GM23338 (cell line): ENCODE measurements at regions not wholly inside any gene's neighbourhood (a gene's known extent, or its start where the extent isn't known, plus 50 kb on each side); places are given as distances from the start of the nearest gene placed in this dataset.

ENCODE experiments used
- ATAC-seq: fragments of 200-7000 bp; cut with Tn5 transposase; 3 replicates; pipeline ENCODE4 v1.9.1; 2020
- DNase-seq: peaks from one replicate; pipeline ENCODE4 v3.0.0-alpha.2; 2015; ENCODE audit warnings: low spot score
- H2AFZ ChIP-seq: fragments of 200-600 bp; sonication (generic); 2 replicates; pipeline ENCODE4 v1.8.0; 2016; ENCODE audit warnings: antibody characterized with exemption, mild to moderate bottlenecking, moderate library complexity
- H3F3A ChIP-seq: fragments of 200-600 bp; sonication (generic); replicated peaks from 2 replicates; pipeline ENCODE4 v1.8.0; 2017; ENCODE audit warnings: antibody characterized with exemption, mixed run types, low read depth
- H3K27ac ChIP-seq: fragments of 200-600 bp; sonication (generic); 2 replicates; pipeline ENCODE4 v1.6.1; 2016; ENCODE audit warnings: low read depth
- H3K27me3 ChIP-seq: fragments of 200-600 bp; sonication (generic); 2 replicates; pipeline ENCODE4 v1.8.0; 2016; ENCODE audit warnings: mild to moderate bottlenecking, mixed run types, moderate library complexity; ENCODE audit not compliant: insufficient read depth
- H3K36me3 ChIP-seq: fragments of 200-600 bp; sonication (generic); 2 replicates; pipeline ENCODE4 v1.8.0; 2016; ENCODE audit warnings: mild to moderate bottlenecking; ENCODE audit not compliant: insufficient read depth
- H3K4me1 ChIP-seq: fragments of 200-600 bp; sonication (generic); 2 replicates; pipeline ENCODE4 v1.8.0; 2016; ENCODE audit warnings: mild to moderate bottlenecking, moderate library complexity; ENCODE audit not compliant: insufficient read depth
- H3K4me2 ChIP-seq: fragments of 200-600 bp; sonication (generic); 2 replicates; pipeline ENCODE4 v1.7.1; 2017; ENCODE audit warnings: mixed run types
- H3K4me3 ChIP-seq: fragments of 200-600 bp; sonication (generic); 2 replicates; pipeline ENCODE4 v1.6.1; 2016; ENCODE audit warnings: mixed run types
- H3K79me2 ChIP-seq: fragments of 200-600 bp; sonication (generic); replicated peaks from 2 replicates; pipeline ENCODE4 v1.8.0; 2017; ENCODE audit warnings: mild to moderate bottlenecking; ENCODE audit not compliant: insufficient read depth
- H3K9me2 ChIP-seq: fragments of 200-600 bp; sonication (generic); 2 replicates; pipeline ENCODE4 v1.8.0; 2017; ENCODE audit not compliant: insufficient read depth
- H4K20me1 ChIP-seq: fragments of 200-600 bp; sonication (generic); replicated peaks from 2 replicates; pipeline ENCODE4 v1.8.0; 2017; ENCODE audit warnings: mild to moderate bottlenecking; ENCODE audit not compliant: insufficient read depth
- H3K27ac Mint-ChIP-seq: 2 replicates; pipeline ENCODE4 v1.8.0; 2020; ENCODE audit warnings: inconsistent platforms, mild to moderate bottlenecking, moderate library complexity, mixed read lengths
- H3K27me3 Mint-ChIP-seq: 3 replicates; pipeline ENCODE4 v1.8.0; 2022; ENCODE audit warnings: low read depth, mild to moderate bottlenecking, moderate library complexity, mixed read lengths, inconsistent platforms; ENCODE audit not compliant: insufficient read depth, poor library complexity
- H3K36me3 Mint-ChIP-seq: 3 replicates; pipeline ENCODE4 v1.8.0; 2021; ENCODE audit warnings: low read depth, mild to moderate bottlenecking, inconsistent platforms, moderate library complexity, mixed read lengths
- H3K4me1 Mint-ChIP-seq: 3 replicates; pipeline ENCODE4 v1.8.0; 2020; ENCODE audit warnings: mild to moderate bottlenecking, inconsistent platforms, mixed read lengths
- H3K4me3 Mint-ChIP-seq: 3 replicates; pipeline ENCODE4 v1.8.0; 2021; ENCODE audit warnings: moderate library complexity, mild to moderate bottlenecking, inconsistent platforms, mixed read lengths
- H3K9me3 Mint-ChIP-seq: 3 replicates; pipeline ENCODE4 v1.8.0; 2020; ENCODE audit warnings: moderate library complexity, mild to moderate bottlenecking, inconsistent platforms, mixed read lengths
- CTCF ChIP-seq, 2 experiments: fragments of 200-600 bp in 1 of 2; sonication (generic) in 1 of 2; conservative IDR thresholded peaks; 2 replicates each; pipeline versions ENCODE4 v1.5.1 to v1.6.1; 2016 to 2017; ENCODE audit warnings: antibody characterized with exemption in 2 of 2, low read depth in 2 of 2, mild to moderate bottlenecking in 2 of 2, moderate library complexity in 1 of 2
- ZNF114 ChIP-seq: fragments of 250-450 bp; sonication (Bioruptor Pico); IDR thresholded peaks from 2 replicates; pipeline ENCODE4 v1.5.0; 2020; ENCODE audit warnings: mild to moderate bottlenecking, moderate library complexity
- TF ChIP-seq, protein P1 (sequence below): IDR thresholded peaks from one replicate; pipeline ENCODE4 v1.6.1; 2018; ENCODE audit warnings: antibody characterized with exemption; ENCODE audit not compliant: unreplicated experiment
- TF ChIP-seq, protein P2 (sequence below): fragments of 250-450 bp; sonication (Bioruptor Pico); IDR thresholded peaks from 2 replicates; pipeline ENCODE4 v1.5.0; 2020; ENCODE audit warnings: mild to moderate bottlenecking, moderate library complexity

- TF ChIP-seq ZNF114 (CRISPR knock-in tag) (no peak), CTCF (conservative IDR thresholded peaks at IDR 0.05; ENCODE audit: low read depth in 2 of 2) (no peak)
- TF ChIP-seq, protein P1, sequence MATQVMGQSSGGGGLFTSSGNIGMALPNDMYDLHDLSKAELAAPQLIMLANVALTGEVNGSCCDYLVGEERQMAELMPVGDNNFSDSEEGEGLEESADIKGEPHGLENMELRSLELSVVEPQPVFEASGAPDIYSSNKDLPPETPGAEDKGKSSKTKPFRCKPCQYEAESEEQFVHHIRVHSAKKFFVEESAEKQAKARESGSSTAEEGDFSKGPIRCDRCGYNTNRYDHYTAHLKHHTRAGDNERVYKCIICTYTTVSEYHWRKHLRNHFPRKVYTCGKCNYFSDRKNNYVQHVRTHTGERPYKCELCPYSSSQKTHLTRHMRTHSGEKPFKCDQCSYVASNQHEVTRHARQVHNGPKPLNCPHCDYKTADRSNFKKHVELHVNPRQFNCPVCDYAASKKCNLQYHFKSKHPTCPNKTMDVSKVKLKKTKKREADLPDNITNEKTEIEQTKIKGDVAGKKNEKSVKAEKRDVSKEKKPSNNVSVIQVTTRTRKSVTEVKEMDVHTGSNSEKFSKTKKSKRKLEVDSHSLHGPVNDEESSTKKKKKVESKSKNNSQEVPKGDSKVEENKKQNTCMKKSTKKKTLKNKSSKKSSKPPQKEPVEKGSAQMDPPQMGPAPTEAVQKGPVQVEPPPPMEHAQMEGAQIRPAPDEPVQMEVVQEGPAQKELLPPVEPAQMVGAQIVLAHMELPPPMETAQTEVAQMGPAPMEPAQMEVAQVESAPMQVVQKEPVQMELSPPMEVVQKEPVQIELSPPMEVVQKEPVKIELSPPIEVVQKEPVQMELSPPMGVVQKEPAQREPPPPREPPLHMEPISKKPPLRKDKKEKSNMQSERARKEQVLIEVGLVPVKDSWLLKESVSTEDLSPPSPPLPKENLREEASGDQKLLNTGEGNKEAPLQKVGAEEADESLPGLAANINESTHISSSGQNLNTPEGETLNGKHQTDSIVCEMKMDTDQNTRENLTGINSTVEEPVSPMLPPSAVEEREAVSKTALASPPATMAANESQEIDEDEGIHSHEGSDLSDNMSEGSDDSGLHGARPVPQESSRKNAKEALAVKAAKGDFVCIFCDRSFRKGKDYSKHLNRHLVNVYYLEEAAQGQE, result no peak
Observed at GRCh38 chr18:72056171-72056570, 488.0 kb downstream of the CBLN2 start (continued).

DNA sequence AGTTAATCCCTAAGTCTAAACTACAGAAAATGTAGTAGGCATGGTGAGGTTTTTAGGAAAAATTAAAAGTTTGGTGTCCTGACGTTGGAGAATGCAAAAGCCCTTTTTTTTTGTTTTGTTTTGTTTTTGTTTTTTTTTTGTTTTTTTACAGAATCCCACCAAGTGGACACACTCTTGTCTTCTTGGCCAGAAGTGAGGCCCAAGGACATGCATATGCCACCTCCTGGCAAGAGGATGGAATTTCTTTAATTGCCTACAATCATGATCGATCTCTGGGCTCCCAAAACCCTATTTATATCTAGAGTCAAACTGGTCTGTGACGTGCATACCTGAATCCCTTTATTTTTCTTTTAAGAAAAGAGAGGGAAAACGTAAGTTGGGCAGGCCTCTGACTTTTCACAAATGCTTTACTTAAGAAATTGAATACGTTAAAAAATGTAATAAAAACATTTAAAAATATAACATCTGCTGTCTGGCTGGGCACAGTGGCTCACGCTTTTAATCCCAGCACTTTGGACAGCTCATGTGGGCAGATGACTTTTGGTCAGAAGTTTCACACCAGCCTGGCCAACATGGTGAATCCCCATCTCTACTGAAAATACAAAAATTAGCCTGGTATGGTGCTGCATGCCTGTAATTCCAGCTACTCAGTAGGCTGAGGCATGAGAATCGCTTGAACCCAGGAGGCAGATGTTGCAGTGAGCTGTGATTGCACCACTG is 502.7 kb downstream of the CBLN2 start:
- Histone ChIP-seq H3K36me3 (peaks cover 6% of the 10 kb centered on the region), H3K79me2 (no peaks in the 10 kb centered on the region), H4K20me1 (no peaks in the 10 kb centered on the region), H3K27ac (no peak overlapping the region), H3K9me2 (no peaks in the 10 kb centered on the region), H3K4me2 (no peak overlapping the region), H3K27me3 (no peaks in the 10 kb centered on the region), H3K4me1 (no peaks in the 10 kb centered on the region), H3F3A (no peaks in the 10 kb centered on the region), H3K4me3 (no peak overlapping the region), H2AFZ (no peak overlapping the region)
- peak in 1 of 2 experiments; percentile 10; a peak in 1 of 4 replicates for TF ChIP-seq CTCF (conservative IDR thresholded peaks at IDR 0.05; ENCODE audit: low read depth in 2 of 2)
- TF ChIP-seq, protein P2, sequence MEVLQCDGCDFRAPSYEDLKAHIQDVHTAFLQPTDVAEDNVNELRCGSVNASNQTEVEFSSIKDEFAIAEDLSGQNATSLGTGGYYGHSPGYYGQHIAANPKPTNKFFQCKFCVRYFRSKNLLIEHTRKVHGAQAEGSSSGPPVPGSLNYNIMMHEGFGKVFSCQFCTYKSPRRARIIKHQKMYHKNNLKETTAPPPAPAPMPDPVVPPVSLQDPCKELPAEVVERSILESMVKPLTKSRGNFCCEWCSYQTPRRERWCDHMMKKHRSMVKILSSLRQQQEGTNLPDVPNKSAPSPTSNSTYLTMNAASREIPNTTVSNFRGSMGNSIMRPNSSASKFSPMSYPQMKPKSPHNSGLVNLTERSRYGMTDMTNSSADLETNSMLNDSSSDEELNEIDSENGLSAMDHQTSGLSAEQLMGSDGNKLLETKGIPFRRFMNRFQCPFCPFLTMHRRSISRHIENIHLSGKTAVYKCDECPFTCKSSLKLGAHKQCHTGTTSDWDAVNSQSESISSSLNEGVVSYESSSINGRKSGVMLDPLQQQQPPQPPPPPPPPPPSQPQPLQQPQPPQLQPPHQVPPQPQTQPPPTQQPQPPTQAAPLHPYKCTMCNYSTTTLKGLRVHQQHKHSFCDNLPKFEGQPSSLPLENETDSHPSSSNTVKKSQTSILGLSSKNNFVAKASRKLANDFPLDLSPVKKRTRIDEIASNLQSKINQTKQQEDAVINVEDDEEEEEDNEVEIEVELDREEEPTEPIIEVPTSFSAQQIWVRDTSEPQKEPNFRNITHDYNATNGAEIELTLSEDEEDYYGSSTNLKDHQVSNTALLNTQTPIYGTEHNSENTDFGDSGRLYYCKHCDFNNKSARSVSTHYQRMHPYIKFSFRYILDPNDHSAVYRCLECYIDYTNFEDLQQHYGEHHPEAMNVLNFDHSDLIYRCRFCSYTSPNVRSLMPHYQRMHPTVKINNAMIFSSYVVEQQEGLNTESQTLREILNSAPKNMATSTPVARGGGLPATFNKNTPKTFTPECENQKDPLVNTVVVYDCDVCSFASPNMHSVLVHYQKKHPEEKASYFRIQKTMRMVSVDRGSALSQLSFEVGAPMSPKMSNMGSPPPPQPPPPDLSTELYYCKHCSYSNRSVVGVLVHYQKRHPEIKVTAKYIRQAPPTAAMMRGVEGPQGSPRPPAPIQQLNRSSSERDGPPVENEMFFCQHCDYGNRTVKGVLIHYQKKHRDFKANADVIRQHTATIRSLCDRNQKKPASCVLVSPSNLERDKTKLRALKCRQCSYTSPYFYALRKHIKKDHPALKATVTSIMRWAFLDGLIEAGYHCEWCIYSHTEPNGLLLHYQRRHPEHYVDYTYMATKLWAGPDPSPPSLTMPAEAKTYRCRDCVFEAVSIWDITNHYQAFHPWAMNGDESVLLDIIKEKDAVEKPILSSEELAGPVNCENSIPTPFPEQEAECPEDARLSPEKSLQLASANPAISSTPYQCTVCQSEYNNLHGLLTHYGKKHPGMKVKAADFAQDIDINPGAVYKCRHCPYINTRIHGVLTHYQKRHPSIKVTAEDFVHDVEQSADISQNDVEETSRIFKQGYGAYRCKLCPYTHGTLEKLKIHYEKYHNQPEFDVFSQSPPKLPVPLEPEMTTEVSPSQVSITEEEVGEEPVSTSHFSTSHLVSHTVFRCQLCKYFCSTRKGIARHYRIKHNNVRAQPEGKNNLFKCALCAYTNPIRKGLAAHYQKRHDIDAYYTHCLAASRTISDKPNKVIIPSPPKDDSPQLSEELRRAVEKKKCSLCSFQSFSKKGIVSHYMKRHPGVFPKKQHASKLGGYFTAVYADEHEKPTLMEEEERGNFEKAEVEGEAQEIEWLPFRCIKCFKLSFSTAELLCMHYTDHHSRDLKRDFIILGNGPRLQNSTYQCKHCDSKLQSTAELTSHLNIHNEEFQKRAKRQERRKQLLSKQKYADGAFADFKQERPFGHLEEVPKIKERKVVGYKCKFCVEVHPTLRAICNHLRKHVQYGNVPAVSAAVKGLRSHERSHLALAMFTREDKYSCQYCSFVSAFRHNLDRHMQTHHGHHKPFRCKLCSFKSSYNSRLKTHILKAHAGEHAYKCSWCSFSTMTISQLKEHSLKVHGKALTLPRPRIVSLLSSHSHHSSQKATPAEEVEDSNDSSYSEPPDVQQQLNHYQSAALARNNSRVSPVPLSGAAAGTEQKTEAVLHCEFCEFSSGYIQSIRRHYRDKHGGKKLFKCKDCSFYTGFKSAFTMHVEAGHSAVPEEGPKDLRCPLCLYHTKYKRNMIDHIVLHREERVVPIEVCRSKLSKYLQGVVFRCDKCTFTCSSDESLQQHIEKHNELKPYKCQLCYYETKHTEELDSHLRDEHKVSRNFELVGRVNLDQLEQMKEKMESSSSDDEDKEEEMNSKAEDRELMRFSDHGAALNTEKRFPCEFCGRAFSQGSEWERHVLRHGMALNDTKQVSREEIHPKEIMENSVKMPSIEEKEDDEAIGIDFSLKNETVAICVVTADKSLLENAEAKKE, result no peak
- Mint-ChIP-seq H3K4me3 (no peak overlapping the region), H3K36me3 (peaks cover 12% of the 10 kb centered on the region; the same call in 1 of the 3 replicates), H3K9me3 (peaks cover 74% of the 10 kb centered on the region), H3K27me3 (no peaks in the 10 kb centered on the region), H3K4me1 (no peaks in the 10 kb centered on the region), H3K27ac (no peak overlapping the region)
- ATAC-seq (no peak), DNase-seq (peak; percentile 1)
